IPS-NIHi7 (cell line): ENCODE measurements at regions not wholly inside any gene's neighbourhood (a gene's known extent, or its start where the extent isn't known, plus 50 kb on each side); places are given as distances from the start of the nearest gene placed in this dataset.
"Not testable (repeated sequence)": the region's sequence is repeated elsewhere in the genome, so short reads cannot be mapped to it uniquely, and the experiment has no call there.

Experiments
- DNase-seq: peaks from one replicate; pipeline ENCODE4 v3.0.0; 2012; ENCODE audit warnings: mixed read lengths; ENCODE audit errors: extremely low spot score

- no peak for DNase-seq
These were observed 65.3 kb upstream of the PTGDR start for GRCh38 chr14:52202151-52202550.

GRCh38 chr14:52190337-52190931 lies 77.1 kb upstream of the PTGDR start:
- no peak for DNase-seq

GRCh38 chr14:52189325-52189724 lies 78.2 kb upstream of the PTGDR start:
- DNase-seq: no peak

GRCh38 chr14:52188381-52188780 lies 79.1 kb upstream of the PTGDR start:
- DNase-seq: no peak

- DNase-seq: no peak
These were observed 82.3 kb upstream of the PTGDR start for GRCh38 chr14:52185178-52185577.

- no peak for DNase-seq
These were observed 84.6 kb upstream of the PTGDR start for GRCh38 chr14:52182853-52183252.

- DNase-seq: no peak
These were observed 88.2 kb upstream of the PTGDR start for GRCh38 chr14:52179141-52179790.

GRCh38 chr14:52175982-52176502 lies 91.5 kb upstream of the PTGDR start:
- DNase-seq: no peak

- DNase-seq: not testable (repeated sequence)
These were observed 95.6 kb upstream of the PTGDR start for GRCh38 chr14:52171932-52172331.

GRCh38 chr14:52166822-52167221 lies 98.0 kb upstream of the NID2 start:
- no peak for DNase-seq

- DNase-seq: no peak
These were observed 86.9 kb upstream of the NID2 start for GRCh38 chr14:52155651-52156213.

- no peak for DNase-seq
These were observed 86.3 kb upstream of the NID2 start for GRCh38 chr14:52154992-52155650.

GRCh38 chr14:52153939-52154338 lies 85.1 kb upstream of the NID2 start:
- DNase-seq: no peak

GRCh38 chr14:52150162-52150561 lies 81.3 kb upstream of the NID2 start:
- no peak for DNase-seq

GRCh38 chr14:52148371-52148770 lies 79.5 kb upstream of the NID2 start:
- DNase-seq: no peak

GRCh38 chr14:52146504-52146903 lies 77.6 kb upstream of the NID2 start:
- no peak for DNase-seq

GRCh38 chr14:52144099-52144498 lies 75.2 kb upstream of the NID2 start:
- not testable (repeated sequence) for DNase-seq

- no peak for DNase-seq
These were observed 73.6 kb upstream of the NID2 start for GRCh38 chr14:52142504-52142903.

- peak; percentile 93 for DNase-seq
These were observed 62.9 kb upstream of the NID2 start for GRCh38 chr14:52131640-52132320.

- DNase-seq: no peak
These were observed 60.9 kb upstream of the NID2 start for GRCh38 chr14:52129721-52130120.

GRCh38 chr14:52125885-52126284 lies 57.0 kb upstream of the NID2 start:
- no peak for DNase-seq
